Prostate gland (tissue), 2 donors: ENCODE measurements at regions not wholly inside any gene's neighbourhood (a gene's known extent, or its start where the extent isn't known, plus 50 kb on each side); places are given as distances from the start of the nearest gene placed in this dataset.

Experiments
- POLR2A ChIP-seq: fragments of 450-650 bp; IDR thresholded peaks from one replicate; pipeline ENCODE4 v1.6.1; 2016; ENCODE audit warnings: antibody characterized with exemption, mild to moderate bottlenecking
- POLR2AphosphoS5 ChIP-seq: sonication (generic); formaldehyde crosslinking; IDR thresholded peaks from one replicate; pipeline ENCODE4 v1.6.1; 2017; ENCODE audit warnings: antibody characterized with exemption
- TF ChIP-seq, protein P1 (sequence below), 4 experiments: fragments of 200-600 bp in 2 of 4; fragments of 450-650 bp in 2 of 4; sonication (generic) in 2 of 4; IDR thresholded peaks; 1 replicate in 3 of 4; 2 replicates in 1 of 4; pipeline ENCODE4 v1.5.1; 2016 to 2019; ENCODE audit warnings: antibody characterized with exemption in 4 of 4, mild to moderate bottlenecking in 2 of 4, moderate library complexity in 2 of 4

DNA sequence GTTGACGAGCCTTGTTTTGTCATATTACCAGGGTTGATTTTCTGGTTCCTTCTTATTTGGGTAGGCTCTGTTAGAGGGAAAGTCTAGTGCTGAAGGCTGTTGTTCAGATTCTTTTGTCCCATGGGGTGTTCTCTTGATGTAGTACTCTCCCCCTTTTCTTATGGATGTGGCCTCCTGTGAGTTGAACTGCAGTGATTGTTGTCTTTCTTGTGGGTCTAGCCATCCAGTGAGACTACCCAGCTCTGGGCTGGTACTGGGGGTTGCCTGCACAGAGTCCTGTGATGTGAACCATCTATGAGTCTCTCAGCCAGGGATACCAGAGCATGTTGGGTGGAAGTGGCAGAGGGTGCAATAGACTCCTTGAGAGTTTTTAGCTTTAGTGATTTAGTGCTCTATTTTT, 680.6 kb downstream of the RFPL4B start:
- TF ChIP-seq POLR2A (no peak), POLR2AphosphoS5 (no peak)
- TF ChIP-seq, protein P1, sequence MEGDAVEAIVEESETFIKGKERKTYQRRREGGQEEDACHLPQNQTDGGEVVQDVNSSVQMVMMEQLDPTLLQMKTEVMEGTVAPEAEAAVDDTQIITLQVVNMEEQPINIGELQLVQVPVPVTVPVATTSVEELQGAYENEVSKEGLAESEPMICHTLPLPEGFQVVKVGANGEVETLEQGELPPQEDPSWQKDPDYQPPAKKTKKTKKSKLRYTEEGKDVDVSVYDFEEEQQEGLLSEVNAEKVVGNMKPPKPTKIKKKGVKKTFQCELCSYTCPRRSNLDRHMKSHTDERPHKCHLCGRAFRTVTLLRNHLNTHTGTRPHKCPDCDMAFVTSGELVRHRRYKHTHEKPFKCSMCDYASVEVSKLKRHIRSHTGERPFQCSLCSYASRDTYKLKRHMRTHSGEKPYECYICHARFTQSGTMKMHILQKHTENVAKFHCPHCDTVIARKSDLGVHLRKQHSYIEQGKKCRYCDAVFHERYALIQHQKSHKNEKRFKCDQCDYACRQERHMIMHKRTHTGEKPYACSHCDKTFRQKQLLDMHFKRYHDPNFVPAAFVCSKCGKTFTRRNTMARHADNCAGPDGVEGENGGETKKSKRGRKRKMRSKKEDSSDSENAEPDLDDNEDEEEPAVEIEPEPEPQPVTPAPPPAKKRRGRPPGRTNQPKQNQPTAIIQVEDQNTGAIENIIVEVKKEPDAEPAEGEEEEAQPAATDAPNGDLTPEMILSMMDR (IDR thresholded peaks at IDR 0.05) = no peak
